ENCODE measurements at regions not wholly inside any gene's neighbourhood (a gene's known extent, or its start where the extent isn't known, plus 50 kb on each side); places are given as distances from the start of the nearest gene placed in this dataset.

GRCh38 chr18:54749291-54749690 lies 79.0 kb upstream of the RAB27B start:
- Histone ChIP-seq H3K4me3 (no peak overlapping the region), H3K36me3 (no peaks in the 10 kb centered on the region), H3K9me3 (no peaks in the 10 kb centered on the region), H3K27me3 (replicated peaks; ENCODE audit: insufficient read depth) (no peaks in the 10 kb centered on the region), H3K27ac (no peak overlapping the region), H3K4me1 (replicated peaks) (no peaks in the 10 kb centered on the region)
- no peak for DNase-seq (ENCODE audit: low spot score)
- WGBS = 79% methylated on average over 3 of the region's 3 CpGs
- intact Hi-C loops (cut with DNase I) = no loop called here
- TF ChIP-seq POLR2AphosphoS5 (IDR thresholded peaks at IDR 0.05) = no peak
- TF ChIP-seq POLR2A (IDR thresholded peaks at IDR 0.05) = no peak
- TF ChIP-seq CTCF (IDR thresholded peaks at IDR 0.05) = no peak

- no peaks in the 10 kb centered on the region for H3K27me3 ChIP-seq (replicated peaks; ENCODE audit: insufficient read depth)
- H3K36me3 ChIP-seq = no peaks in the 10 kb centered on the region
- no peak for DNase-seq (ENCODE audit: low spot score)
- no peak overlapping the region for H3K27ac ChIP-seq
- intact Hi-C loops (cut with DNase I) = no loop called here
- 68% methylated on average over 2 of the region's 2 CpGs for WGBS
- no peaks in the 10 kb centered on the region for H3K9me3 ChIP-seq
- no peaks in the 10 kb centered on the region for H3K4me1 ChIP-seq (replicated peaks)
- no peak for TF ChIP-seq POLR2AphosphoS5 (IDR thresholded peaks at IDR 0.05)
- no peak for TF ChIP-seq CTCF (IDR thresholded peaks at IDR 0.05)
- TF ChIP-seq POLR2A (IDR thresholded peaks at IDR 0.05) = no peak
- H3K4me3 ChIP-seq = no peak overlapping the region
Observed at GRCh38 chr18:54750350-54750749, 77.9 kb upstream of the RAB27B start.

GRCh38 chr18:54752185-54752584 lies 76.1 kb upstream of the RAB27B start:
- WGBS = 61% methylated on average over 3 of the region's 3 CpGs
- Histone ChIP-seq H3K4me3 (no peak overlapping the region), H3K36me3 (no peaks in the 10 kb centered on the region), H3K9me3 (no peaks in the 10 kb centered on the region), H3K27me3 (replicated peaks; ENCODE audit: insufficient read depth) (no peaks in the 10 kb centered on the region), H3K27ac (no peak overlapping the region), H3K4me1 (replicated peaks) (no peaks in the 10 kb centered on the region)
- intact Hi-C loops (cut with DNase I) = no loop called here
- no peak for DNase-seq (ENCODE audit: low spot score)
- TF ChIP-seq POLR2AphosphoS5 (IDR thresholded peaks at IDR 0.05) (no peak), CTCF (IDR thresholded peaks at IDR 0.05) (no peak), POLR2A (IDR thresholded peaks at IDR 0.05) (no peak)

- no peaks in the 10 kb centered on the region for H3K27me3 ChIP-seq (replicated peaks; ENCODE audit: insufficient read depth)
- no peaks in the 10 kb centered on the region for H3K9me3 ChIP-seq
- H3K36me3 ChIP-seq = no peaks in the 10 kb centered on the region
- TF ChIP-seq POLR2AphosphoS5 (IDR thresholded peaks at IDR 0.05) = no peak
- no peak for TF ChIP-seq CTCF (IDR thresholded peaks at IDR 0.05)
- no peak for TF ChIP-seq POLR2A (IDR thresholded peaks at IDR 0.05)
- no peak overlapping the region for H3K4me3 ChIP-seq
- no peak for DNase-seq (ENCODE audit: low spot score)
- H3K27ac ChIP-seq = no peak overlapping the region
- H3K4me1 ChIP-seq (replicated peaks) = no peaks in the 10 kb centered on the region
- intact Hi-C loops (cut with DNase I) = no loop called here
Observed at GRCh38 chr18:54755456-54755855, 72.8 kb upstream of the RAB27B start.

GRCh38 chr18:54762386-54762785 lies 65.9 kb upstream of the RAB27B start:
- no peaks in the 10 kb centered on the region for H3K9me3 ChIP-seq
- peaks cover 2% of the 10 kb centered on the region for H3K4me1 ChIP-seq (replicated peaks)
- no peak overlapping the region for H3K4me3 ChIP-seq
- no peaks in the 10 kb centered on the region for H3K27me3 ChIP-seq (replicated peaks; ENCODE audit: insufficient read depth)
- intact Hi-C loops (cut with DNase I) = no loop called here
- DNase-seq (ENCODE audit: low spot score) = no peak
- no peak overlapping the region for H3K27ac ChIP-seq
- TF ChIP-seq CTCF (IDR thresholded peaks at IDR 0.05) (no peak), POLR2A (IDR thresholded peaks at IDR 0.05) (no peak), POLR2AphosphoS5 (IDR thresholded peaks at IDR 0.05) (no peak)
- H3K36me3 ChIP-seq = no peaks in the 10 kb centered on the region
- 60% methylated on average over 5 of the region's 5 CpGs for WGBS

Measured in prostate gland (tissue), 2 donors.